NT2/D1 (cell line): ENCODE measurements at regions not wholly inside any gene's neighbourhood (a gene's known extent, or its start where the extent isn't known, plus 50 kb on each side); places are given as distances from the start of the nearest gene placed in this dataset.

ENCODE experiments used
- DNase-seq: peaks from one replicate; pipeline ENCODE4 v3.0.0-alpha.2; 2011; ENCODE audit warnings: low read depth, low spot score
- H3K27me3 ChIP-seq: 2 replicates; pipeline ENCODE4 v1.6.0; 2011; ENCODE audit warnings: mild to moderate bottlenecking; ENCODE audit not compliant: insufficient read length, insufficient read depth
- H3K36me3 ChIP-seq: 2 replicates; pipeline ENCODE4 v1.6.1; 2011; ENCODE audit warnings: mild to moderate bottlenecking, low read length, mixed read lengths; ENCODE audit not compliant: insufficient read depth, insufficient read length
- H3K4me1 ChIP-seq: 2 replicates; pipeline ENCODE4 v1.5.1; 2011; ENCODE audit not compliant: insufficient read depth, insufficient read length
- H3K4me3 ChIP-seq: 2 replicates; pipeline ENCODE4 v1.5.1; 2011; ENCODE audit warnings: low read depth; ENCODE audit not compliant: insufficient read length
- H3K9ac ChIP-seq: 2 replicates; pipeline ENCODE4 v1.6.0; 2011; ENCODE audit warnings: low read depth; ENCODE audit not compliant: insufficient read length
- H3K9me3 ChIP-seq: 2 replicates; pipeline ENCODE4 v1.5.1; 2011; ENCODE audit warnings: mild to moderate bottlenecking, low read length; ENCODE audit not compliant: insufficient read depth
- SUZ12 ChIP-seq: IDR thresholded peaks from 2 replicates; pipeline ENCODE4 v1.6.1; 2011; ENCODE audit not compliant: insufficient read length, insufficient read depth; ENCODE audit errors: extremely low read depth
- YY1 ChIP-seq: IDR thresholded peaks from 2 replicates; pipeline ENCODE4 v1.6.1; 2011; ENCODE audit not compliant: insufficient read length, insufficient read depth
- ZNF274 ChIP-seq: IDR thresholded peaks from 2 replicates; pipeline ENCODE4 v1.6.1; 2011; ENCODE audit warnings: mild to moderate bottlenecking, low read depth, low read length

GRCh38 chr1:50348449-50349241 is 74.6 kb downstream of the DMRTA2 start:
- no peaks in the 10 kb centered on the region for H3K4me1 ChIP-seq
- DNase-seq, result peak; percentile 82
- H3K36me3 ChIP-seq, result no peaks in the 10 kb centered on the region
- H3K9ac ChIP-seq, result no peak overlapping the region
- no peaks in the 10 kb centered on the region for H3K9me3 ChIP-seq
- TF ChIP-seq YY1 (no peak), SUZ12 (no peak), ZNF274 (no peak)
- H3K4me3 ChIP-seq, result no peak overlapping the region
- H3K27me3 ChIP-seq, result no peaks in the 10 kb centered on the region

- no peak overlapping the region for H3K4me3 ChIP-seq
- no peak for TF ChIP-seq YY1
- TF ChIP-seq ZNF274, result no peak
- no peak for TF ChIP-seq SUZ12
- H3K4me1 ChIP-seq, result no peaks in the 10 kb centered on the region
- DNase-seq, result no peak
- H3K27me3 ChIP-seq, result no peaks in the 10 kb centered on the region
- H3K36me3 ChIP-seq, result no peaks in the 10 kb centered on the region
- H3K9ac ChIP-seq, result no peak overlapping the region
- no peaks in the 10 kb centered on the region for H3K9me3 ChIP-seq
Observed at GRCh38 chr1:50347933-50348332, 75.3 kb downstream of the DMRTA2 start.

- no peaks in the 10 kb centered on the region for H3K36me3 ChIP-seq
- no peaks in the 10 kb centered on the region for H3K4me1 ChIP-seq
- no peak for DNase-seq
- no peaks in the 10 kb centered on the region for H3K9me3 ChIP-seq
- TF ChIP-seq YY1, result no peak
- no peak for TF ChIP-seq ZNF274
- no peak for TF ChIP-seq SUZ12
- no peak overlapping the region for H3K4me3 ChIP-seq
- H3K27me3 ChIP-seq, result peaks cover 7% of the 10 kb centered on the region
- H3K9ac ChIP-seq, result no peak overlapping the region
Observed at GRCh38 chr1:50346621-50347020, 76.6 kb downstream of the DMRTA2 start.

- Histone ChIP-seq H3K36me3 (no peaks in the 10 kb centered on the region), H3K4me3 (no peak overlapping the region), H3K9ac (no peak overlapping the region), H3K4me1 (no peaks in the 10 kb centered on the region), H3K27me3 (peaks cover 10% of the 10 kb centered on the region), H3K9me3 (no peaks in the 10 kb centered on the region)
- no peak for DNase-seq
- no peak for TF ChIP-seq SUZ12
Observed at GRCh38 chr1:50343323-50343722, 79.9 kb downstream of the DMRTA2 start.

GRCh38 chr1:50342525-50342924 is 80.7 kb downstream of the DMRTA2 start:
- Histone ChIP-seq H3K36me3 (no peaks in the 10 kb centered on the region), H3K4me3 (no peak overlapping the region), H3K4me1 (no peaks in the 10 kb centered on the region), H3K9ac (no peak overlapping the region), H3K9me3 (no peaks in the 10 kb centered on the region), H3K27me3 (peaks cover 10% of the 10 kb centered on the region)
- DNase-seq, result no peak
- no peak for TF ChIP-seq ZNF274
- no peak for TF ChIP-seq SUZ12

DNA sequence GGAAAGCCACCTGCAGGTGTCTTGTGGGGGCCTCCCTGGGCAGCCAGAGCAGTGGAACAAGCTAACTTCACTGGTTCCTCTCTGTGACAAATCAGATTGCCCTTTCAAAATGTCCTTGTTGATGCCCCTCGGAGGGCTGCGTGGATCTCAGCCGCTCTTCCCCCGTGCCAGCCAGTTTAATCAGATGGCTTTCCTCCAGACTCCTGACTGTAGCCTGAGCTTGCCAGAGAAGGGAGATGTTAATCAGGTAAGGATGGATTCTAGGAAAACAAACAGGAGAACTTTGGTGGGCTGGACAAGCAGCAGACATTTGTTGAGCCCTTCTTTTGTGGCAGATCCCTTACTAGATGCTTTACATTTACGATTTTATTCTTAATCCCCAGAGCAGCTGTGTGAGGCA is 88.2 kb downstream of the DMRTA2 start:
- no peak overlapping the region for H3K9ac ChIP-seq
- H3K36me3 ChIP-seq, result no peaks in the 10 kb centered on the region
- DNase-seq, result no peak
- peaks cover 3% of the 10 kb centered on the region for H3K4me1 ChIP-seq
- H3K4me3 ChIP-seq, result no peak overlapping the region
- TF ChIP-seq ZNF274 (no peak), SUZ12 (no peak), YY1 (no peak)
- peaks cover 49% of the 10 kb centered on the region for H3K27me3 ChIP-seq
- H3K9me3 ChIP-seq, result peaks cover 5% of the 10 kb centered on the region; the same call in 1 of the 2 replicates

GRCh38 chr1:50333595-50333974 is 89.7 kb downstream of the DMRTA2 start:
- DNase-seq, result peak; percentile 52
- H3K9ac ChIP-seq, result peak overlapping the region; percentile 85
- H3K27me3 ChIP-seq, result peaks cover 49% of the 10 kb centered on the region
- TF ChIP-seq ZNF274 (no peak), YY1 (no peak), SUZ12 (no peak)
- H3K4me1 ChIP-seq, result peaks cover 3% of the 10 kb centered on the region
- no peaks in the 10 kb centered on the region for H3K36me3 ChIP-seq
- H3K9me3 ChIP-seq, result peaks cover 5% of the 10 kb centered on the region; the same call in 1 of the 2 replicates
- H3K4me3 ChIP-seq, result peak overlapping the region; percentile 88
